BJ (cell line): ENCODE measurements at regions not wholly inside any gene's neighbourhood (a gene's known extent, or its start where the extent isn't known, plus 50 kb on each side); places are given as distances from the start of the nearest gene placed in this dataset.

Source experiments
- CTCF ChIA-PET: fragments of 350-600 bp; formaldehyde crosslinking; extraction: SDS; loops from one replicate; lab custom pipeline; 2021; ENCODE audit warnings: antibody characterized with exemption, inconsistent platforms; lab: Yijun Ruan, JAX
- POLR2A ChIA-PET: fragments of 300-600 bp; sonication (Branson Sonifier 250); formaldehyde crosslinking; extraction: SDS; loops from one replicate; lab custom pipeline; 2021; ENCODE audit warnings: antibody characterized with exemption; lab: Charles Lee
- DNase-seq: peaks from one replicate; pipeline ENCODE4 v3.0.0-alpha.2; 2011; ENCODE audit warnings: low read depth
- H3K27me3 ChIP-seq: 2 replicates; pipeline ENCODE4 v1.6.0; 2011; ENCODE audit warnings: low read length; ENCODE audit not compliant: control insufficient read depth, insufficient read depth
- H3K36me3 ChIP-seq: 2 replicates; pipeline ENCODE4 v1.5.1; 2011; ENCODE audit warnings: low read length; ENCODE audit not compliant: control insufficient read depth, insufficient read depth
- H3K4me3 ChIP-seq: 2 replicates; pipeline ENCODE4 v1.5.1; 2011; ENCODE audit warnings: low read depth, mild to moderate bottlenecking, control low read depth, low read length
- TF ChIP-seq, protein P1 (sequence below): IDR thresholded peaks from 2 replicates; pipeline ENCODE4 v1.5.1; 2011; ENCODE audit warnings: low read depth, mild to moderate bottlenecking, control low read depth, inconsistent platforms, low read length, moderate library complexity; ENCODE audit not compliant: insufficient read depth

DNA sequence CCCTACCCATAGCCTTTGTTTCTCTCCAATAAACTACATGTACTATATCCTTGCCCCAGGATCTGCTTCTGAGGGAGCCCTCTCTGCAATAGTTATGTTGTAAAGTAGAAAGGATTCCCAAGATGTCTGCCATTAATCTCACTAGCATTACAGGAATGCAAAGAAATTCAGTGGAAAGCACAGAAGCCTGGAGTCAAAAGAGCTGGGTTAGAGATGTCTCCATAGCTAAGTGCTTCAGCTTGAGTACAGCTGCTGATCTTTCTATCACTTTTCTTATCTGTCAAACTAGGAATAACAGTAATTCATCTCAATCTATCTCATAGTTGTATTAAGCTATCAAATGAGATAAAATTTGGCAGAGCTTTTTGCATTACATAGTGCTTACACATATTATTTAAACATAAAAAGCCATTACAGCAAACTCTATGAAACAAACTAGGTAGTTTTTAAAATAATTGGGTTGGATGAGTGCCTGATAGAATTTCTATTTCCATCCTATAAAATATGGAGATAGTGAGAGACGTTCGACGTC lies 799.5 kb upstream of the SEMA6D start:
- TF ChIP-seq, protein P1, sequence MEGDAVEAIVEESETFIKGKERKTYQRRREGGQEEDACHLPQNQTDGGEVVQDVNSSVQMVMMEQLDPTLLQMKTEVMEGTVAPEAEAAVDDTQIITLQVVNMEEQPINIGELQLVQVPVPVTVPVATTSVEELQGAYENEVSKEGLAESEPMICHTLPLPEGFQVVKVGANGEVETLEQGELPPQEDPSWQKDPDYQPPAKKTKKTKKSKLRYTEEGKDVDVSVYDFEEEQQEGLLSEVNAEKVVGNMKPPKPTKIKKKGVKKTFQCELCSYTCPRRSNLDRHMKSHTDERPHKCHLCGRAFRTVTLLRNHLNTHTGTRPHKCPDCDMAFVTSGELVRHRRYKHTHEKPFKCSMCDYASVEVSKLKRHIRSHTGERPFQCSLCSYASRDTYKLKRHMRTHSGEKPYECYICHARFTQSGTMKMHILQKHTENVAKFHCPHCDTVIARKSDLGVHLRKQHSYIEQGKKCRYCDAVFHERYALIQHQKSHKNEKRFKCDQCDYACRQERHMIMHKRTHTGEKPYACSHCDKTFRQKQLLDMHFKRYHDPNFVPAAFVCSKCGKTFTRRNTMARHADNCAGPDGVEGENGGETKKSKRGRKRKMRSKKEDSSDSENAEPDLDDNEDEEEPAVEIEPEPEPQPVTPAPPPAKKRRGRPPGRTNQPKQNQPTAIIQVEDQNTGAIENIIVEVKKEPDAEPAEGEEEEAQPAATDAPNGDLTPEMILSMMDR = no peak
- POLR2A ChIA-PET = no interaction called here
- no peak overlapping the region for H3K4me3 ChIP-seq
- DNase-seq = no peak
- CTCF ChIA-PET = no interaction called here
- H3K27me3 ChIP-seq = no peaks in the 10 kb centered on the region
- no peaks in the 10 kb centered on the region for H3K36me3 ChIP-seq

DNA sequence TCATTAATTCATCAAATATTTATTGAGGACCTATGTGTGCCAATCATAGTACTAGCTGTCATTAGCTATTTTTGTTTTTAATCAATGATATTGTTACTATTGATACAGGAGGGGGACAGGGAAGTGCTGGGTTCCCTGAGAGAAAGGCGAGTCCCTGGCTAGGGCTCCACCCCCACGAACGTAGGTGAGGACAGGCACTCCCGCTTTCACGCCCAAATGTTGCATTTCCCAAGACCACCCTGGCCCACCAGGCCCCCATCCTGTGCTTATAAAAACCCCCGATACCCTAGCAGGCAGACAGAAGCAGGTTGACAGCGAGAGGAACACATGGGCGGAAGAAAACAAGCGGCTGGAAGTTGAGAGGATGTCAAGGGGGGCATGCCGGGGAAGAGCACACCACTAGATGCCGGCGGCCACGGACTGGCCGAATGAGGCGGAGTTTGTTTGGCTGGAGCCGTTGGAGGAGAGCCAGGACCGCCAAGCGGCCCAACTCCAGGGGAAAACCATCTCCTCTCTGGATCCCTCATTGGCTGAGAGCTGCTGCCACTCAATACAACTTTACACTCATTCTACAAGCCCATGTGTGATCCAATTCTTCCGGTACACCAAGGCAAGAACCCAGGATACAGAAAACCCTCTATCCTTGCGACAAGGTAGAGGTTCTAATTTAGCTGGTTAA lies 798.7 kb upstream of the SEMA6D start:
- TF ChIP-seq, protein P1 = no peak
- POLR2A ChIA-PET = no interaction called here
- Histone ChIP-seq H3K4me3 (no peak overlapping the region), H3K27me3 (no peaks in the 10 kb centered on the region), H3K36me3 (no peaks in the 10 kb centered on the region)
- no peak for DNase-seq
- CTCF ChIA-PET = no interaction called here

DNA sequence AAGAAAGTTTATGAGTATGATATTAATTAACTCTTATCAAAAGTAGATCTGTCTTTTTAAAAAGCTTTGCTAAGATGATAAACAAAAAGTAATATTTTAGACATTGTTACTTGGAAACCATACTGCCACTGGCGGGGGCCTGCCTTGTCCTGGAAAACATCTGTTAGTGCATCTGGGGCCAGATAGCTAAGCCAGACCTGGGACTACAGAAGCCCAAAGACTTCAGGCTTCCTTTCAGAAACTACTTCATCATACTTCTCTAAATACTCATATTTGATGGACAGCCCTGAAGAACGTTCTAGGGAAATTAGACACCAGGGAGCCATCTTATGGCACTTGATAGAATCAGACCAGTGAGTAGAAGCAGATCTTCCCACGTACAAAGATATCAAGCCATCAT lies 795.4 kb upstream of the SEMA6D start:
- ChIA-PET CTCF (no interaction called here), POLR2A (no interaction called here)
- TF ChIP-seq, protein P1 = no peak
- H3K27me3 ChIP-seq = no peaks in the 10 kb centered on the region
- no peak for DNase-seq
- H3K4me3 ChIP-seq = no peak overlapping the region
- no peaks in the 10 kb centered on the region for H3K36me3 ChIP-seq

DNA sequence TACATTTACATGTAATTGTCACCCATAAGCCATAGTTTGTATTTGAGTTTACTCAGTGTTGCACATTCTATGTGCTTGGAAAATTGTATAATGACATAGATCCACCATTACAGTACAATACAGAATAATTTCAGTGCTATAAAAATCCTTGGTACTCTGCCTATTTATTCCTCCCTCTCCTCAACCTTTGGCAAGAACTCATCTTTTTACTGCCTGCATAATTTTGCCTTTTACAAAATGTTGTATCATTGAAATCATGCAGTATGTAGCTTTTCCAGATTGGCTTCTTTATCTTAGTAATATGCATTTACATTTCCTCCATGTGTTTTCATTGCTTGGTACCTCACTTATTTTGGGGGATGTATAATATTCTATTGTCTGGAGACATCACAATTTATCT lies 786.9 kb upstream of the SEMA6D start:
- CTCF ChIA-PET = no interaction called here
- no peak for DNase-seq
- TF ChIP-seq, protein P1 = no peak
- POLR2A ChIA-PET = no interaction called here
- H3K27me3 ChIP-seq = no peaks in the 10 kb centered on the region
- no peaks in the 10 kb centered on the region for H3K36me3 ChIP-seq
- H3K4me3 ChIP-seq = no peak overlapping the region

DNA sequence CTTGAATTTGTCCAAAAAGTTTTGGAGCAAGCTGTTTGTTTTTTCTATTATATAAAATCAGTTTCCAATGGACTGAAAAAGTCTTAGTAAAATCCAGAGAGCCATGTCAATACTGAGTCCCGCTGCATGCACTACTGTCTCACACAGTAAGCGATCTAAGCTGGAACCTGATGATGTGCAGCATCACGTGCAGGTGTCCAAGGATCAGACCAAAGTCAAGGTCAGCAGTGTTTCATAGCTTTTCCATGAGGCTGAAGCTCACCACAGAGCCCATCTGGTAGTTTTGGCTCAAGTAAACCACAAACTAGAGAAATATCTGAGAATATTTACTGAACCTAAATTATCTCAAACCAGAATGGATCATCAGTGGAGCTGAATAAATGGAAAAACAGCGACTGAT lies 784.0 kb upstream of the SEMA6D start:
- Histone ChIP-seq H3K4me3 (no peak overlapping the region), H3K36me3 (no peaks in the 10 kb centered on the region), H3K27me3 (no peaks in the 10 kb centered on the region)
- no peak for DNase-seq
- TF ChIP-seq, protein P1 = no peak
- CTCF ChIA-PET = no interaction called here
- POLR2A ChIA-PET = no interaction called here
